GM13977 (cell line): ENCODE measurements at regions not wholly inside any gene's neighbourhood (a gene's known extent, or its start where the extent isn't known, plus 50 kb on each side); places are given as distances from the start of the nearest gene placed in this dataset.

Experiments used
- DNase-seq: peaks from one replicate; pipeline ENCODE4 v3.0.0; 2012; ENCODE audit warnings: low spot score
- in situ Hi-C: fragments of 300-500 bp; cut with MboI; formaldehyde crosslinking; loops from one replicate; pipeline ENCODE4 v1.12.0; 2022; ENCODE audit warnings: low sequenced_read_pairs, low pct_unique_long_range_greater_than_20kb, mixed read lengths, inconsistent platforms; ENCODE audit not compliant: unreplicated experiment
- TF ChIP-seq, protein P1 (sequence below): IDR thresholded peaks from 2 replicates; pipeline ENCODE4 v1.5.1; 2012; ENCODE audit warnings: mild to moderate bottlenecking, control low read depth; ENCODE audit not compliant: insufficient read depth; ENCODE audit errors: extremely low read depth, missing control alignments

DNA sequence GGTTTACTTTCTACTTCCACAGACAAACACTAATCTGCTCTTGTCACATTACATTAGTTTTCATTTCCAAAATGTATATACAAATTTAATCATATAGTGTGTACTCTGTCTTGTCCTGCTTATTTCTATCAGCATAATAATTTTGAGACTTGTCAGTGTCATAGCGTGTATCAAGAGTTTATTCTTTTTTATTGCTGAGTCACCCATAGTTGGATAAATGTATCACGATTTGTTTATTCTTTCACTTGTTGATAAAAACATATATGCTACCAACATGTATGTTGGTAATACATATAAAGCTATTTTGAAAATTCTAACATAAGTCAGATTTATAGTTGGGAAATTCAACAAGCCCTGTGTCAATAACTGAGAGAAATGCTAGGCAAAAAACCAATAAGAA lies 261.2 kb downstream of the TRAM1L1 start:
- in situ Hi-C loops = no loop called here

DNA sequence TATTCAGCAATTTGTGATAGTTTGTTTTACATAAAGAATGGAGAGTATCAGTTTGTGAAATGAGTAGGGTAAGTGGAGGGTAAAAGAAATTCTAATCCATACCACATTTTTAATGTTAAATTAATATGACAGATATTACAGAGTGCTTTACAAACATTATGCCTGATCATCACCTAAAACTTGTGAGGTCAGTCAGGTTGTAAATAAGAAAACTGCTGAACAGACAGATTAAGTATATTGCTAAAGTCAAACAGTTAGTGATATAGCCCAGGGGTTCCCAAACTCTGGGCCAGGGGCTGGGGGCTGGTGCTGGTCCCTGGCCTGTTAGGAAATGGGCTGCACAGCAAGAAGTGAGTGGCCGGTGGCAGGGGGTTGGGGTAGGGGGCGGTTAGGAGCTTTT lies 273.6 kb downstream of the TRAM1L1 start:
- in situ Hi-C loops = no loop called here

More for the DNA sequence above, 261.2 kb downstream of the TRAM1L1 start:
- TF ChIP-seq, protein P1, sequence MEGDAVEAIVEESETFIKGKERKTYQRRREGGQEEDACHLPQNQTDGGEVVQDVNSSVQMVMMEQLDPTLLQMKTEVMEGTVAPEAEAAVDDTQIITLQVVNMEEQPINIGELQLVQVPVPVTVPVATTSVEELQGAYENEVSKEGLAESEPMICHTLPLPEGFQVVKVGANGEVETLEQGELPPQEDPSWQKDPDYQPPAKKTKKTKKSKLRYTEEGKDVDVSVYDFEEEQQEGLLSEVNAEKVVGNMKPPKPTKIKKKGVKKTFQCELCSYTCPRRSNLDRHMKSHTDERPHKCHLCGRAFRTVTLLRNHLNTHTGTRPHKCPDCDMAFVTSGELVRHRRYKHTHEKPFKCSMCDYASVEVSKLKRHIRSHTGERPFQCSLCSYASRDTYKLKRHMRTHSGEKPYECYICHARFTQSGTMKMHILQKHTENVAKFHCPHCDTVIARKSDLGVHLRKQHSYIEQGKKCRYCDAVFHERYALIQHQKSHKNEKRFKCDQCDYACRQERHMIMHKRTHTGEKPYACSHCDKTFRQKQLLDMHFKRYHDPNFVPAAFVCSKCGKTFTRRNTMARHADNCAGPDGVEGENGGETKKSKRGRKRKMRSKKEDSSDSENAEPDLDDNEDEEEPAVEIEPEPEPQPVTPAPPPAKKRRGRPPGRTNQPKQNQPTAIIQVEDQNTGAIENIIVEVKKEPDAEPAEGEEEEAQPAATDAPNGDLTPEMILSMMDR = no peak
- DNase-seq = no peak

GRCh38 chr4:116796022-116796421 lies 289.4 kb downstream of the TRAM1L1 start:
- no peak for DNase-seq
- in situ Hi-C loops = no loop called here
- TF ChIP-seq, protein P1 = no peak

More for the DNA sequence above, 273.6 kb downstream of the TRAM1L1 start:
- TF ChIP-seq, protein P1 = no peak
- DNase-seq = no peak

DNA sequence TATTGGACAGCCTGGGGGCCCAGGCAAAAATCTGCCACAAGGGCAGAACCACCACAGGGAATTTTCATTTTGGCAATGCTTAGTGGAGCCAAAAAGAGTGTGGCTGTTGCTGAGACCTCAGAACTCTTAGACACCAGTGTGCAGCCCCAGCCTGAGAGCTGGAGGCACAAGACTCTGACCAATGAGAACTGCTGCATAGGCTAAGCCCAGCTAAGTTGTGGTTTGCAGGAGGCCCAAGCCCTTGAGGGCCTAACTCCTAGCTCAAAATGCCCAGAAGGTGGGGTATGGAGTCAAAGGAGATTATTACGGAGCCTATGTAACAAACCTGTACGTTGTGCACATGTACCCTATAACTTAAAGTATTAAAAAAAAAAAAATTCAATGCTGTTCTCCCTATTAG lies 296.7 kb downstream of the TRAM1L1 start:
- TF ChIP-seq, protein P1 = no peak
- in situ Hi-C loops = no loop called here
- no peak for DNase-seq

DNA sequence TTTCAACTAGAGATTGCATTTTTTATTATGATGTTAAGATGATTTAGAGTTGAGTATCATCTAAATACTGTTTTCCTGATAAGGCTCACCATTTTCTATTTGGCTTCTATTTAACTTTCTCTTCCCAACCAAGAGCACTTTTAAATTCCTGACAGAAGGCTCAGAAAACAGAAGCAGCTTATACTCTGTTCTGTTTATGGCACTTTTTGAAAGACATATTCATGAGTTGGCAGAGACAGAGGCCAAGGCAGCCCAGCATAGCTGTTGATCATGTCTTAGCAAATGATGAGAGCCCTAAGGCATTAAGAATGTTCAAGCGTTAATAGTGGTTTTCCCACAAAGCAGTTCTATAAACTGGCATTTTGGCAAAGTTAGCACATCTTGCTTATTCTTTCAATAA lies 330.3 kb downstream of the TRAM1L1 start:
- no peak for DNase-seq
- in situ Hi-C loops = no loop called here
- TF ChIP-seq, protein P1 = no peak

DNA sequence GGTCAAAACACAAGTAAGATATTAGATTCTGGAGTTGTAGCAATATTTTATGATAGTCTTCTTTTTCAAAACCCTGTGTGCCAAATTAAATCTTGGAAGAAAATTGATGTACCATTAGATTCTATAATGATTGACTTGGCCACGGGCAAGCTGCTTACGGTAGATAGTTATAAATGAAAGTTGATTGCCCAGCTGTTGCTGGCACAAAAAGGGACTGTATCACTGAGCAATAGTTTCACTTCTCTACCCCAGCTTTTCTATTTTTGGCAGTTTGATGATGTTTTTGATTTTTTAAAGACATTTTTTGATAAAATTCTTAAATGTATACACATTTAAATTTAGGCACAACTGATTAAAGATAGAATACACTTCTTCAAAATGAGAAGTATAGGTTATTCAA lies 333.3 kb downstream of the TRAM1L1 start:
- no peak for DNase-seq
- in situ Hi-C loops = no loop called here
- TF ChIP-seq, protein P1 = no peak

DNA sequence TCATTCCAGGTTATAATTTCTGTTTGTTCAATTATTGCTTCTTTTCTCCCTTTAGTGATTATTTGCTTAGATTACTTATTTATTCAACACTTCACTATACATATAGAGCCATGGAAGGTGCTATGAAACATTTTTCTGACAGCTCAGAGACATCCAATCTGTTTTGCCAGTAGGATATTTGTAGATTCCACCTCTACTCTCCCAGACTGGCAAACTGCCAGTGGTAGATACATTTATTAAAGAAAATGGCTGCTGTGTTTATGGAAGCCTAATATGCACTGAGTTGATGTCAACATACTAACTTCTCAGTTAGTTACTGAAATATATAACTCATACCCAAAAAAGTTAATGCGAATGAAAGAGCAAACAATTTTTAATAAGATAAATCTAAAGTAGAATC lies 348.6 kb downstream of the TRAM1L1 start:
- DNase-seq = no peak

More for the DNA sequence above, 348.6 kb downstream of the TRAM1L1 start:
- TF ChIP-seq, protein P1 = no peak
- in situ Hi-C loops = no loop called here
